Ascending aorta (tissue), 2 donors: ENCODE measurements at regions not wholly inside any gene's neighbourhood (a gene's known extent, or its start where the extent isn't known, plus 50 kb on each side); places are given as distances from the start of the nearest gene placed in this dataset.
"Not testable (repeated sequence)": the region's sequence is repeated elsewhere in the genome, so short reads cannot be mapped to it uniquely, and the experiment has no call there.

Experiments used
- DNase-seq, 2 donors: peaks; one replicate each; pipeline ENCODE4 v3.0.0-alpha.2; 2019; ENCODE audit warnings: low spot score in 2 of 2
- H3K27ac ChIP-seq, 2 donors: fragments of 200-600 bp; sonication (generic); one replicate each; pipeline ENCODE4 v1.5.1; 2016 to 2017; ENCODE audit warnings: mild to moderate bottlenecking in 1 of 2
- H3K27me3 ChIP-seq: fragments of 200-600 bp; sonication (generic); one replicate; pipeline ENCODE4 v1.5.1; 2017
- H3K36me3 ChIP-seq, 2 donors: fragments of 200-600 bp; sonication (generic); one replicate each; pipeline ENCODE4 v1.5.1; 2016
- H3K4me1 ChIP-seq, 2 donors: fragments of 200-600 bp; sonication (generic); one replicate each; pipeline ENCODE4 v1.5.1; 2016 to 2017; ENCODE audit warnings: mild to moderate bottlenecking in 1 of 2
- H3K4me3 ChIP-seq, 2 donors: fragments of 200-600 bp; sonication (generic); one replicate each; pipeline ENCODE4 v1.5.1; 2016 to 2017; ENCODE audit warnings: mild to moderate bottlenecking in 1 of 2
- H3K9me3 ChIP-seq, 2 donors: fragments of 200-600 bp; sonication (generic); one replicate each; pipeline ENCODE4 v1.5.1; 2016
- intact Hi-C: fragments of 100-400 bp; cut with DNase I; formaldehyde crosslinking; loops from one replicate; pipeline ENCODE4 v1.15.1; 2023
- TF ChIP-seq, protein P1 (sequence below), 3 experiments: fragments of 200-600 bp in 2 of 3; fragments of 450-650 bp in 1 of 3; sonication (generic) in 2 of 3; IDR thresholded peaks; one replicate each; pipeline ENCODE4 v1.5.1; 2016 to 2019; ENCODE audit warnings: antibody characterized with exemption in 3 of 3, mild to moderate bottlenecking in 1 of 3, moderate library complexity in 1 of 3

DNA sequence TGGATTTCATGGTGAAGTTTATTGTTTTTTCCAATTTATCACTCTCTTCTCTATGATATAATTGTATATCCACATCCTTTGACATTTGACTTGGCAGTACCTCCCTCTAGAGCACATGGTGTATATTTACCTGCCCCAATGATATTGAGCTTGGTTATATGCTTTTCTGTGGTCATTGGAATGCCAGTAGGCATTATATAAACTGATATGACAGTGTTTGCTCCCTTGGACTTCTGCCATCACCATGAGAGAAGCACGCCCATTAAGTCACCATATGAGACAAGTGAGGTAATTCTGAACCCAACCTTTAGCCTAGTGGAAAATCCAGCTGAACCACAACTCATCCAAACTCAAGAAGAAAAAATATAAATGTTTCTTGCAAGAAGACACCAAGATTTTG lies 2761.5 kb downstream of the ARAP2 start:
- no peak overlapping the region for H3K27ac ChIP-seq
- TF ChIP-seq, protein P1, sequence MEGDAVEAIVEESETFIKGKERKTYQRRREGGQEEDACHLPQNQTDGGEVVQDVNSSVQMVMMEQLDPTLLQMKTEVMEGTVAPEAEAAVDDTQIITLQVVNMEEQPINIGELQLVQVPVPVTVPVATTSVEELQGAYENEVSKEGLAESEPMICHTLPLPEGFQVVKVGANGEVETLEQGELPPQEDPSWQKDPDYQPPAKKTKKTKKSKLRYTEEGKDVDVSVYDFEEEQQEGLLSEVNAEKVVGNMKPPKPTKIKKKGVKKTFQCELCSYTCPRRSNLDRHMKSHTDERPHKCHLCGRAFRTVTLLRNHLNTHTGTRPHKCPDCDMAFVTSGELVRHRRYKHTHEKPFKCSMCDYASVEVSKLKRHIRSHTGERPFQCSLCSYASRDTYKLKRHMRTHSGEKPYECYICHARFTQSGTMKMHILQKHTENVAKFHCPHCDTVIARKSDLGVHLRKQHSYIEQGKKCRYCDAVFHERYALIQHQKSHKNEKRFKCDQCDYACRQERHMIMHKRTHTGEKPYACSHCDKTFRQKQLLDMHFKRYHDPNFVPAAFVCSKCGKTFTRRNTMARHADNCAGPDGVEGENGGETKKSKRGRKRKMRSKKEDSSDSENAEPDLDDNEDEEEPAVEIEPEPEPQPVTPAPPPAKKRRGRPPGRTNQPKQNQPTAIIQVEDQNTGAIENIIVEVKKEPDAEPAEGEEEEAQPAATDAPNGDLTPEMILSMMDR (IDR thresholded peaks at IDR 0.05): no peak
- no peak for DNase-seq
- no peaks in the 10 kb centered on the region for H3K9me3 ChIP-seq
- no peaks in the 10 kb centered on the region for H3K27me3 ChIP-seq
- no peaks in the 10 kb centered on the region for H3K4me1 ChIP-seq
- H3K4me3 ChIP-seq: no peak overlapping the region
- intact Hi-C loops: no loop called here
- H3K36me3 ChIP-seq: no peaks in the 10 kb centered on the region

DNA sequence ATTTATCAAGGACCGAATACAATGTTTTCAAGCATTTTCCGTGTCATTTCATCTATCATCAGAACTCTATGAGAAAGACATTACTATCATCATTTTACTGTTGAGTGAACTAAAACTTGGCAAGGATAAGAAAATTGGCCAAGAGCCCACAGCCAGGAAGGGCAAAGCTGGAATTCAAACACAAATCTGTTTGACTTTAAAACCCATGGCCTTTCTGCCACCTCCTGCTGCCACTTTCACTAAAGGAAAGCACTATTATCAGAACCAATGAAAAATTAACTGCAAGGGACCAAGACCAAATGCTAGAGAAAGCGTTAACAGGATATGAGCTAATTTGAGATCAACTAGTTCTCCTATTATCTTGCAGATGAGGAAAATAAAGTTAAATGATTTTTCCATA lies 2759.2 kb downstream of the ARAP2 start:
- H3K4me3 ChIP-seq: no peak overlapping the region
- intact Hi-C loops: no loop called here

GRCh38 chr4:33493231-33493630 lies 2751.1 kb downstream of the ARAP2 start:
- no peak for DNase-seq
- H3K27me3 ChIP-seq: no peaks in the 10 kb centered on the region
- TF ChIP-seq, protein P1 (IDR thresholded peaks at IDR 0.05): no peak
- intact Hi-C loops: no loop called here
- no peak overlapping the region for H3K4me3 ChIP-seq
- H3K9me3 ChIP-seq: no peaks in the 10 kb centered on the region
- H3K27ac ChIP-seq: no peak overlapping the region
- H3K4me1 ChIP-seq: no peaks in the 10 kb centered on the region
- no peaks in the 10 kb centered on the region for H3K36me3 ChIP-seq

More for the DNA sequence above, 2759.2 kb downstream of the ARAP2 start:
- H3K27me3 ChIP-seq: no peaks in the 10 kb centered on the region
- no peak overlapping the region for H3K27ac ChIP-seq
- no peaks in the 10 kb centered on the region for H3K36me3 ChIP-seq
- no peaks in the 10 kb centered on the region for H3K4me1 ChIP-seq
- no peaks in the 10 kb centered on the region for H3K9me3 ChIP-seq
- DNase-seq: no peak
- TF ChIP-seq, protein P1 (IDR thresholded peaks at IDR 0.05): no peak

- no peaks in the 10 kb centered on the region for H3K4me1 ChIP-seq
- H3K36me3 ChIP-seq: no peaks in the 10 kb centered on the region
- H3K4me3 ChIP-seq: no peak overlapping the region
- intact Hi-C loops: no loop called here
- no peak for DNase-seq
- H3K27me3 ChIP-seq: no peaks in the 10 kb centered on the region
- H3K27ac ChIP-seq: no peak overlapping the region
- no peaks in the 10 kb centered on the region for H3K9me3 ChIP-seq
- TF ChIP-seq, protein P1 (IDR thresholded peaks at IDR 0.05): no peak
Observed at GRCh38 chr4:33494150-33494549, 2750.2 kb downstream of the ARAP2 start.

GRCh38 chr4:33501587-33501986 lies 2742.7 kb downstream of the ARAP2 start:
- H3K27ac ChIP-seq, DNase-seq, intact Hi-C loops, H3K4me1 ChIP-seq, H3K36me3 ChIP-seq, H3K4me3 ChIP-seq, H3K27me3 ChIP-seq, H3K9me3 ChIP-seq: not testable (repeated sequence)

DNA sequence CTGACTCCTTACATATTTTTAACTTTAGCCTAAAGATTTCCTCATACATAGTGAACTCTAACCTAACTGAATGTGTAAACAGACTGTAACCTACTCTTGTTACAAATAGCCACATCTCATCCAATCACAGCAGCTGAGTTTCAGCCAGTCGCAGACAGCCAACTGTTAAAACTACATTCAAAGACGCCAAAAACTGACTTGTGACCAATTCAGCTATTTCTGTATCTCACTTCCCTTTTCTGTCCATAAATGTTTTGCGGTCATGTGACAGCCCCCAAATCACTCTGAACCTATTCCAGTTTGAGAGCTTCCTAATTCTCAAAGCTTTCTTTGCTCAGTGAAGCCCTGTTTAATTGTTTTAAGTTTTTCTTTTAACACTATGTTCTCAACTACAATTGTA lies 2731.9 kb downstream of the ARAP2 start:
- Histone ChIP-seq H3K27ac (no peak overlapping the region), H3K9me3 (no peaks in the 10 kb centered on the region), H3K4me3 (no peak overlapping the region), H3K36me3 (no peaks in the 10 kb centered on the region), H3K27me3 (no peaks in the 10 kb centered on the region), H3K4me1 (no peaks in the 10 kb centered on the region)
- intact Hi-C loops: no loop called here
- TF ChIP-seq, protein P1 (IDR thresholded peaks at IDR 0.05): no peak
- DNase-seq: no peak
